ENCODE measurements at regions not wholly inside any gene's neighbourhood (a gene's known extent, or its start where the extent isn't known, plus 50 kb on each side); places are given as distances from the start of the nearest gene placed in this dataset.

DNA sequence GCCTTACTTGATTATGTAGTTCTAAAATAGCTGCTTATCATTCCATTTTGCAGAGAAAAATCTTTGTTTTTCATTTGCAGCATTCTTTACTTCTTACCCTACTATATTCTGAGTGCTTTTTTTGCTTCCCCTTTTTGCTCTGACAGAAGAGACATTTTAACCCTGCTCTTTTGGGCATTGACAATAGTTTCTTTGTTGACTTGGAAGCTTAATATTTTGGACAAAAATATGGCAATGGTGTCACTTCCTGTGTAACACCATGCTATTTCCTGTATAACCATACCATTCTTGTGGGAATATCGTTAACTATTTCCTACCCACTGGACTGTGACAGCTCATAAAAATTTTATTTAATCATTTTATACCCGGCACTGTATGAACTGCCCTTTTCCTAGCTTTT, 747.1 kb downstream of the CDH8 start:
- TF ChIP-seq, protein P1, sequence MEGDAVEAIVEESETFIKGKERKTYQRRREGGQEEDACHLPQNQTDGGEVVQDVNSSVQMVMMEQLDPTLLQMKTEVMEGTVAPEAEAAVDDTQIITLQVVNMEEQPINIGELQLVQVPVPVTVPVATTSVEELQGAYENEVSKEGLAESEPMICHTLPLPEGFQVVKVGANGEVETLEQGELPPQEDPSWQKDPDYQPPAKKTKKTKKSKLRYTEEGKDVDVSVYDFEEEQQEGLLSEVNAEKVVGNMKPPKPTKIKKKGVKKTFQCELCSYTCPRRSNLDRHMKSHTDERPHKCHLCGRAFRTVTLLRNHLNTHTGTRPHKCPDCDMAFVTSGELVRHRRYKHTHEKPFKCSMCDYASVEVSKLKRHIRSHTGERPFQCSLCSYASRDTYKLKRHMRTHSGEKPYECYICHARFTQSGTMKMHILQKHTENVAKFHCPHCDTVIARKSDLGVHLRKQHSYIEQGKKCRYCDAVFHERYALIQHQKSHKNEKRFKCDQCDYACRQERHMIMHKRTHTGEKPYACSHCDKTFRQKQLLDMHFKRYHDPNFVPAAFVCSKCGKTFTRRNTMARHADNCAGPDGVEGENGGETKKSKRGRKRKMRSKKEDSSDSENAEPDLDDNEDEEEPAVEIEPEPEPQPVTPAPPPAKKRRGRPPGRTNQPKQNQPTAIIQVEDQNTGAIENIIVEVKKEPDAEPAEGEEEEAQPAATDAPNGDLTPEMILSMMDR (IDR thresholded peaks at IDR 0.05; ENCODE audit: insufficient read depth, low read depth, low read length), result no peak
- H3K4me3 ChIP-seq (ENCODE audit: low read depth, low read length), result no peak overlapping the region
- DNase-seq (ENCODE audit: low read depth), result no peak

DNA sequence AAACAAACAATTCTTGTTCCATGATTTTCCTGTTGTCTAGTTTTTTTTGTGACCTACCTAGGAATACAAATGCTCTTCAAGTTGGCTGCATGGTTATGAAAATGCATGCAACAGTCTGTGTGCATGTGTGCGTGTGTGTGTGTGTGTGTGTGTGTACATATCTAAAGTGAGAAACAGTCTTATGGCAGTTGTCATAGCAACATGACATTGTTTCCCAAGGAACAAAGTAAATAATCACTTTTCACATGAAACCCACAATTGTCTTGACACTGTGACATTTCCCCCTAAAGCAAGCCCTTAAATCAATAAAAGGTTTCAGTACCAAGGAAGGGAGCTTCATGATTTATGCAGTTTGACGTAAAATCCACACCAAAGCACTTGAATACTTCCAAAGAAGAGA, 758.4 kb downstream of the CDH8 start:
- no peak overlapping the region for H3K4me3 ChIP-seq (ENCODE audit: low read depth, low read length)
- TF ChIP-seq, protein P1 (IDR thresholded peaks at IDR 0.05; ENCODE audit: insufficient read depth, low read depth, low read length), result no peak
- DNase-seq (ENCODE audit: low read depth), result no peak

DNA sequence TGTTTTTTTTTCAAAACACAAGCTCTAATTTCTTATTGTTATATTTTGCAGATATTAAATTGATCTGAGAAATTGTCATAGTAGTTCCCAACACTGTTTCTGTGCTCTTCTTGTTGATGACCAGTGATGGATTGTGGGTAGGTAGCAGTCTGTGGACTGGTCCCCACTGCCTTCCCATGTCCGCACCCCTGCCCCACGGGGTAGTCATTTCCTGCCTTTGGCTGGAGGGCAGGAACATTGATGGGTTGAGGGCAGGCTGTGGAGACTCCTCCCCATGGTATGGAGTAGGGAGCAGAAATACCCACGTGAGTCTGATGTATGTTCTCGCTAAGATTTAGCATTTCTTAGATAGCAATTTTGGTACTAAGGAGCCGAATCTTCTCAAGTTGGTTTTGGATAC, 762.0 kb downstream of the CDH8 start:
- no peak overlapping the region for H3K4me3 ChIP-seq (ENCODE audit: low read depth, low read length)
- DNase-seq (ENCODE audit: low read depth), result no peak
- TF ChIP-seq, protein P1 (IDR thresholded peaks at IDR 0.05; ENCODE audit: insufficient read depth, low read depth, low read length), result no peak

DNA sequence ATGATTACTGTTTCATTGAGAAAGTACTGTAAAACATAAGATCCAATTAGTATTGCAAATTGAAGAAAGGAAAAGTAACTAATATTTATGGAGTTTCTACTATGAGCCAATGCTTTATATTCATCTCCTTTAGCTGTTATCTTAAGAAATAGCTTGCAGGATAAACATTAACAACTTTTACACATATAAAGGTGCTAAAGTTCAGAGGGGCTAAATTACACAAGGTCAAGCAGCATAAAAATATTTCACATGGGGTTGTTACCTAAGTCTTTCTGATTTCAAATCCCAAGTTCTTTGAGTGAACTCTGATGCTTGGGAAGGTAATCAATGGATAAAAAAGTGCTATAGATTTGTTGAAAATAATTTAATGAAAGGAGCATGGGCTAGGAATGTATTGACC, 765.5 kb downstream of the CDH8 start:
- no peak for DNase-seq (ENCODE audit: low read depth)
- no peak overlapping the region for H3K4me3 ChIP-seq (ENCODE audit: low read depth, low read length)
- TF ChIP-seq, protein P1 (IDR thresholded peaks at IDR 0.05; ENCODE audit: insufficient read depth, low read depth, low read length), result no peak

DNA sequence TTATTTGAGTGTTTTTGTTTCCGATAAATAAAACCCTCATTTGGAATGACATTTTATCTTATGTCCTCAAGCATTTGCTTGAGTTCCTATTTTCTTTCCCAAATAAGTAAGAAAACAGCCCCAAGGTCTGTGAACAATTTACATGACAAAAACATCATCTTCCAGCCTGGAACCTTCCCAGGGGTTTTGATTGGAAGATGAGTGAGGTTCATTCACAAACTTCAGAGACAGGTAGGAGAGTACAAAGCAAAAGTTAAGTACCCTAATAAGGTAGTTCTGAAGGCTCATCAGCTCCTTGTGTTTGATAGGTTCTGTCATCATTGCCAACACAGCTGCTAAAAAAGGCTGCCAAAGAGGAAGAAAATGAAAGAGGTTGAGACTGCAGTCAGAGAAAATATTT, 772.8 kb downstream of the CDH8 start:
- no peak for DNase-seq (ENCODE audit: low read depth)
- no peak overlapping the region for H3K4me3 ChIP-seq (ENCODE audit: low read depth, low read length)
- TF ChIP-seq, protein P1 (IDR thresholded peaks at IDR 0.05; ENCODE audit: insufficient read depth, low read depth, low read length), result no peak

DNA sequence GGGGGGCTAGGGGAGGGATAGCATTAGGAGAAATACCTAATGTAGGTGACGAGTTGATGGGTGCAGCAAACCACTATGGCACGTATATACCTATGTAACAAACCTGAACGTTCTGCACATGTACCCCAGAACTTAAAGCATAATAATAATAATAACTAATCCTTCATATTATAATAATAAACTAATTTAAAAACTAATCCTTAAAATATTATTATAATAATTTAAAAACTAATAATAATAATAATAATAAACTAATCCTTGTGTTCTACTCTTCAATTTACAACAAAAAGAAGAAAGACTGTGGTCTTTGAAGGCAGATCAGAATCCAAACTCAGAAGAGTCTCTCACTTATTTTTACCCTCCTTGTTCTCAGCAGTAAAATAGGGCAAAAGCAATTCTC, 774.9 kb downstream of the CDH8 start:
- DNase-seq (ENCODE audit: low read depth), result no peak
- TF ChIP-seq, protein P1 (IDR thresholded peaks at IDR 0.05; ENCODE audit: insufficient read depth, low read depth, low read length), result no peak
- H3K4me3 ChIP-seq (ENCODE audit: low read depth, low read length), result no peak overlapping the region

DNA sequence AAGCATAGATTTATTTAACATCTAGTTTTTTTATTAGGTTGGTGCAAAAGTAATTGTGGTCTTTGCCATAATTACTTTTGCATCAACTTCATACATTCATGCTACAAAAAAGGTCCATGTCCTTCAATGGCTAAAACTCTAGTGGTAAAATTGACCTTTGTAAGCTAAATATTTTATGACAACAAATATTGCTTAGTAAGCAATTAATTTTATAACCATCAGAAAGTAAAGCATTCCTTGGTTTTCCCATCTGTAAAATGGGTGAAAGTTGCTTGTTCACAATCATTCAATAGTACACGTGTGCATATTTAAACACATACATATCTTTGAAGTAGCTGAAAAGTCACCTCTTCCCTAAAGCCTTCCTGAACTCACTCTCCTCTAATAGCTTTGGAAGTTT, 789.6 kb downstream of the CDH8 start:
- H3K4me3 ChIP-seq (ENCODE audit: low read depth, low read length), result no peak overlapping the region
- no peak for DNase-seq (ENCODE audit: low read depth)
- TF ChIP-seq, protein P1 (IDR thresholded peaks at IDR 0.05; ENCODE audit: insufficient read depth, low read depth, low read length), result no peak

All from fibroblast of villous mesenchyme (primary cell).